Epithelial cell of proximal tubule (primary cell): ENCODE measurements at regions not wholly inside any gene's neighbourhood (a gene's known extent, or its start where the extent isn't known, plus 50 kb on each side); places are given as distances from the start of the nearest gene placed in this dataset.

Source experiments
- DNase-seq: peaks from one replicate; pipeline ENCODE4 v3.0.0-alpha.2; 2011; ENCODE audit warnings: low read depth
- H3K4me3 ChIP-seq: 2 replicates; pipeline ENCODE4 v1.5.1; 2011; ENCODE audit warnings: low read depth, mild to moderate bottlenecking, low read length
- CTCF ChIP-seq: conservative IDR thresholded peaks from 2 replicates; pipeline ENCODE4 v1.5.1; 2012; ENCODE audit warnings: low read depth, mild to moderate bottlenecking, low read length

- no peak overlapping the region for H3K4me3 ChIP-seq
- no peak for TF ChIP-seq CTCF
- DNase-seq: no peak
Observed at GRCh38 chr12:115722181-115722580, 555.3 kb downstream of the MED13L start.

- no peak for TF ChIP-seq CTCF
- DNase-seq: no peak
- H3K4me3 ChIP-seq: no peak overlapping the region
Observed at GRCh38 chr12:115716551-115716950, 560.9 kb downstream of the MED13L start.

GRCh38 chr12:115712676-115713075 is 564.8 kb downstream of the MED13L start:
- H3K4me3 ChIP-seq: no peak overlapping the region
- DNase-seq: no peak
- TF ChIP-seq CTCF: no peak

GRCh38 chr12:115710104-115710564 is 567.4 kb downstream of the MED13L start:
- TF ChIP-seq CTCF: no peak
- DNase-seq: no peak
- H3K4me3 ChIP-seq: no peak overlapping the region

GRCh38 chr12:115709540-115710011 is 567.9 kb downstream of the MED13L start:
- no peak overlapping the region for H3K4me3 ChIP-seq
- no peak for DNase-seq
- no peak for TF ChIP-seq CTCF

GRCh38 chr12:115708801-115709200 is 568.7 kb downstream of the MED13L start:
- TF ChIP-seq CTCF: no peak
- no peak overlapping the region for H3K4me3 ChIP-seq
- DNase-seq: no peak

GRCh38 chr12:115700896-115701465 is 576.5 kb downstream of the MED13L start:
- DNase-seq: no peak
- no peak overlapping the region for H3K4me3 ChIP-seq
- TF ChIP-seq CTCF: no peak
